HepG2 (cell line): ENCODE measurements at regions not wholly inside any gene's neighbourhood (a gene's known extent, or its start where the extent isn't known, plus 50 kb on each side); places are given as distances from the start of the nearest gene placed in this dataset.

Source experiments
- ATAC-seq: fragments of 200-7000 bp; cut with Tn5 transposase; 3 replicates; pipeline ENCODE4 v1.9.1; 2020; ENCODE audit warnings: mild to moderate bottlenecking, moderate library complexity
- BruUV-seq: library from RNA; stranded (reverse); fragments of 400-500 nt; replicated peaks from 2 replicates; lab custom pipeline; 2021; lab: Mats Ljungman, UMichigan
- CTCF ChIA-PET: fragments of 300-600 bp; formaldehyde crosslinking; extraction: SDS; loops from one replicate; lab custom pipeline; 2021; ENCODE audit warnings: low total read pairs, inconsistent platforms, low intra/inter-chr PET ratio; lab: Yijun Ruan, JAX
- POLR2A ChIA-PET: fragments of 350-600 bp; sonication (Branson Sonifier 250); formaldehyde crosslinking; loops from one replicate; lab custom pipeline; 2020; ENCODE audit warnings: antibody characterized with exemption, inconsistent platforms; lab: Yijun Ruan, JAX
- DNase-seq: peaks from one replicate; pipeline ENCODE4 v3.0.0-alpha.2; 2015; ENCODE audit warnings: low spot score
- FAIRE-seq: peaks from 3 replicates; lab custom pipeline; 2011; peaks lifted over from hg19 to GRCh38; lab: Jason Lieb, UNC
- H2AFZ ChIP-seq: one replicate; pipeline ENCODE4 v1.6.1; 2011; ENCODE audit warnings: low read length, inconsistent platforms
- H3K27ac ChIP-seq: fragments of 300-600 bp; 3 replicates; pipeline ENCODE4 v1.8.0; 2011; ENCODE audit warnings: mixed run types, mild to moderate bottlenecking, mixed read lengths, low read length, inconsistent platforms; ENCODE audit not compliant: insufficient read depth; ENCODE audit errors: extremely low read length
- H3K27me3 ChIP-seq, 2 experiments: fragments of 200-600 bp in 1 of 2; 2 replicates in 1 of 2; 3 replicates in 1 of 2; pipeline versions ENCODE4 v1.6.0 to v1.8.0; 2011; ENCODE audit warnings: low read length in 2 of 2, mild to moderate bottlenecking in 2 of 2, moderate library complexity in 2 of 2, inconsistent platforms in 1 of 2; ENCODE audit not compliant: insufficient read depth in 2 of 2, control insufficient read depth in 1 of 2
- H3K36me3 ChIP-seq, 2 experiments: fragments of 200-600 bp in 1 of 2; replicated peaks in 1 of 2; 2 replicates in 1 of 2; 3 replicates in 1 of 2; pipeline versions ENCODE4 v1.5.1 to v1.8.0; 2011; ENCODE audit warnings: low read length in 2 of 2, inconsistent platforms in 1 of 2; ENCODE audit not compliant: insufficient read depth in 2 of 2, control insufficient read depth in 1 of 2
- H3K4me1 ChIP-seq: 2 replicates; pipeline ENCODE4 v1.5.1; 2012; ENCODE audit warnings: low read length, inconsistent platforms; ENCODE audit not compliant: insufficient read depth
- H3K4me2 ChIP-seq: 2 replicates; pipeline ENCODE4 v1.6.0; 2011; ENCODE audit warnings: low read depth, low read length, inconsistent platforms
- H3K4me3 ChIP-seq, 3 experiments: fragments of 200-600 bp in 1 of 3; sonication (generic), shearing (Covaris generic) in 1 of 3; replicated peaks in 1 of 3; 2 replicates each; pipeline ENCODE4 v1.5.1; 2011 to 2016; ENCODE audit warnings: low read length in 3 of 3, inconsistent platforms in 2 of 3, low read depth in 2 of 3, mild to moderate bottlenecking in 2 of 3, control low read depth in 1 of 3, mixed read lengths in 1 of 3; ENCODE audit not compliant: insufficient read depth in 1 of 3
- H3K79me2 ChIP-seq: one replicate; pipeline ENCODE4 v1.6.1; 2011; ENCODE audit warnings: low read length, inconsistent platforms; ENCODE audit not compliant: insufficient read depth
- H3K9ac ChIP-seq: 2 replicates; pipeline ENCODE4 v1.6.0; 2011; ENCODE audit warnings: mild to moderate bottlenecking, low read depth, low read length, inconsistent platforms; ENCODE audit not compliant: insufficient read depth
- H3K9me3 ChIP-seq: 2 replicates; pipeline ENCODE4 v1.5.1; 2012; ENCODE audit warnings: mild to moderate bottlenecking, low read length
- H4K20me1 ChIP-seq: 2 replicates; pipeline ENCODE4 v1.6.0; 2011; ENCODE audit warnings: inconsistent platforms, mild to moderate bottlenecking, low read length, moderate library complexity; ENCODE audit not compliant: insufficient read depth
- AKAP8 ChIP-seq: sonication (generic); formaldehyde crosslinking; IDR thresholded peaks from 2 replicates; pipeline ENCODE4 v1.5.1; 2020; ENCODE audit warnings: mild to moderate bottlenecking, missing genetic modification reagents
- BORCS8-MEF2B ChIP-seq: sonication (generic); formaldehyde crosslinking; IDR thresholded peaks from 2 replicates; pipeline ENCODE4 v1.8.0; 2022; ENCODE audit warnings: mild to moderate bottlenecking, missing genetic modification reagents
- CENPX ChIP-seq: sonication (generic); formaldehyde crosslinking; IDR thresholded peaks from 2 replicates; pipeline ENCODE4 v1.9.0; 2021; ENCODE audit warnings: mild to moderate bottlenecking, missing genetic modification reagents, moderate library complexity
- HNF4G ChIP-seq, 2 experiments: sonication (generic) in 1 of 2; formaldehyde crosslinking in 1 of 2; IDR thresholded peaks; 2 replicates each; pipeline versions ENCODE4 v1.4.0 to v1.6.1; 2011 to 2020; ENCODE audit warnings: borderline replicate concordance in 2 of 2, low read depth in 2 of 2, mild to moderate bottlenecking in 2 of 2, low read length in 1 of 2, missing genetic modification reagents in 1 of 2, moderate library complexity in 1 of 2
- MAX ChIP-seq: IDR thresholded peaks from 2 replicates; pipeline ENCODE4 v1.6.1; 2012; ENCODE audit warnings: inconsistent platforms
- MTA3 ChIP-seq: sonication (generic); formaldehyde crosslinking; IDR thresholded peaks from 2 replicates; pipeline ENCODE4 v1.4.0; 2020; ENCODE audit warnings: missing genetic modification reagents
- POLR2A ChIP-seq, 2 experiments: IDR thresholded peaks; 2 replicates each; pipeline ENCODE4 v1.6.1; 2011; ENCODE audit warnings: low read depth in 2 of 2, low read length in 2 of 2, mild to moderate bottlenecking in 1 of 2, moderate library complexity in 1 of 2; ENCODE audit not compliant: insufficient read depth in 1 of 2
- RBFOX2 ChIP-seq: fragments of 200-400 bp; formaldehyde crosslinking; IDR thresholded peaks from 2 replicates; pipeline ENCODE4 v1.6.1; 2017; ENCODE audit warnings: low read depth, mild to moderate bottlenecking, low read length
- REPIN1 ChIP-seq: sonication (generic); formaldehyde crosslinking; IDR thresholded peaks from 2 replicates; pipeline ENCODE4 v1.8.0; 2022; ENCODE audit warnings: missing genetic modification reagents, low read depth, mild to moderate bottlenecking, borderline replicate concordance
- SIN3A ChIP-seq: IDR thresholded peaks from 2 replicates; pipeline ENCODE4 v1.6.1; 2011; ENCODE audit warnings: low read depth, mild to moderate bottlenecking, control low read depth, low read length, borderline replicate concordance
- ZNF17 ChIP-seq: sonication (generic); formaldehyde crosslinking; IDR thresholded peaks from 2 replicates; pipeline ENCODE4 v1.5.0; 2020; ENCODE audit warnings: mild to moderate bottlenecking, missing genetic modification reagents
- ZNF720 ChIP-seq: sonication (generic); formaldehyde crosslinking; IDR thresholded peaks from 2 replicates; pipeline ENCODE4 v1.4.0; 2020; ENCODE audit warnings: missing genetic modification reagents
- ZSCAN5A ChIP-seq: sonication (generic); formaldehyde crosslinking; IDR thresholded peaks from 2 replicates; pipeline ENCODE4 v1.8.0; 2022; ENCODE audit warnings: mild to moderate bottlenecking, missing genetic modification reagents, borderline replicate concordance
- WGBS: methylation state at CpG from one replicate; pipeline ENCODE4 v1.1.6; 2017; ENCODE audit warnings: low lambda C conversion rate; 5-methylcytosine and 5-hydroxymethylcytosine counted together
- in situ Hi-C: cut with HindIII; loops from 2 replicates; pipeline ENCODE4 v1.10.0; 2017; ENCODE audit warnings: low pct_unique_long_range_greater_than_20kb; ENCODE audit not compliant: extremely low pct_ligation_motif_present
- intact Hi-C: fragments of 100-400 bp; cut with micrococcal nuclease; formaldehyde crosslinking; loops from one replicate; pipeline ENCODE4 v1.10.0; 2022; ENCODE audit not compliant: unreplicated experiment

- TF ChIP-seq MAX (no peak), ZSCAN5A (no peak), POLR2A (IDR thresholded peaks at IDR 0.05; ENCODE audit: insufficient read depth in 1 of 2, low read depth in 2 of 2, low read length in 2 of 2) (no peak), ZNF17 (no peak)
Observed at GRCh38 chr14:96627386-96627785, 125.2 kb downstream of the PAPOLA start (continued).

GRCh38 chr14:96627811-96628775 lies 125.9 kb downstream of the PAPOLA start:
- no TSS peak for BruUV-seq
- CTCF ChIA-PET, result no interaction called here

More at GRCh38 chr14:96627811-96628775, 125.9 kb downstream of the PAPOLA start:
- H3K4me1 ChIP-seq, result no peaks in the 10 kb centered on the region
- no peak overlapping the region for H3K4me3 ChIP-seq
- no peaks in the 10 kb centered on the region for H3K79me2 ChIP-seq
- no peak overlapping the region for H3K9ac ChIP-seq
- no peak for ATAC-seq
- no peaks in the 10 kb centered on the region for H3K9me3 ChIP-seq
- TF ChIP-seq MTA3 (CRISPR knock-in tag) (no peak), AKAP8 (CRISPR knock-in tag) (no peak), RBFOX2 (no peak), HNF4G (IDR thresholded peaks at IDR 0.05; ENCODE audit: borderline replicate concordance, low read depth, low read length) (no peak), HNF4G (CRISPR knock-in tag; IDR thresholded peaks at IDR 0.05; ENCODE audit: borderline replicate concordance, low read depth) (no peak), REPIN1 (CRISPR knock-in tag) (no peak), CENPX (CRISPR knock-in tag) (no peak), SIN3A (no peak), ZNF720 (no peak), BORCS8-MEF2B (CRISPR knock-in tag) (no peak)
- TF ChIP-seq, all 625 proteins: peak for 0
- Histone ChIP-seq H3K27me3 (peaks cover 7 to 50% of the 10 kb centered on the region in 2 experiments), H2AFZ (no peak overlapping the region), H4K20me1 (no peaks in the 10 kb centered on the region), H3K27ac (no peak overlapping the region), H3K4me2 (no peak overlapping the region), H3K36me3 (no peaks in the 10 kb centered on the region)
- WGBS, result 29% methylated on average over 6 of the region's 10 CpGs
- DNase-seq, result no peak
- in situ Hi-C loops, result no loop called here
- POLR2A ChIA-PET, result no interaction called here
- FAIRE-seq, result no peak
- intact Hi-C loops, result no loop called here
